CD14-positive monocyte (primary cell): ENCODE measurements at regions not wholly inside any gene's neighbourhood (a gene's known extent, or its start where the extent isn't known, plus 50 kb on each side); places are given as distances from the start of the nearest gene placed in this dataset.

Experiments
- DNase-seq, 3 donors: peaks; one replicate each; pipeline ENCODE4 v3.0.0-alpha.2; 2011 to 2022
- H2AFZ ChIP-seq: 2 replicates; pipeline ENCODE4 v1.6.0; 2012; ENCODE audit warnings: mild to moderate bottlenecking, low read depth, low read length, inconsistent platforms; ENCODE audit not compliant: insufficient read depth, poor library complexity, severe bottlenecking
- H3K27ac ChIP-seq, 2 donors: 1 replicate in 1 of 2; 2 replicates in 1 of 2; pipeline ENCODE4 v1.5.1; 2012 to 2013; ENCODE audit warnings: low read length in 2 of 2, control low read depth in 1 of 2, inconsistent platforms in 1 of 2, low read depth in 1 of 2, mild to moderate bottlenecking in 1 of 2
- H3K27me3 ChIP-seq, 2 donors: one replicate each; pipeline versions ENCODE4 v1.6.0 to v1.6.1; 2011 to 2013; ENCODE audit warnings: low read length in 2 of 2; ENCODE audit not compliant: control insufficient read depth in 2 of 2, insufficient read depth in 2 of 2
- H3K36me3 ChIP-seq, 2 donors: replicated peaks in 1 of 2; 1 replicate in 1 of 2; 2 replicates in 1 of 2; pipeline versions ENCODE4 v1.5.1 to v1.6.1; 2012 to 2013; ENCODE audit warnings: low read length in 2 of 2, control low read depth in 1 of 2, inconsistent platforms in 1 of 2, mild to moderate bottlenecking in 1 of 2; ENCODE audit not compliant: insufficient read depth in 2 of 2, control insufficient read depth in 1 of 2
- H3K4me1 ChIP-seq, 2 donors: 1 replicate in 1 of 2; 2 replicates in 1 of 2; pipeline versions ENCODE4 v1.5.1 to v1.6.1; 2012 to 2013; ENCODE audit warnings: low read length in 2 of 2, control low read depth in 1 of 2, inconsistent platforms in 1 of 2, mild to moderate bottlenecking in 1 of 2, moderate library complexity in 1 of 2; ENCODE audit not compliant: insufficient read depth in 2 of 2, control insufficient read depth in 1 of 2
- H3K4me2 ChIP-seq: replicated peaks from 2 replicates; pipeline ENCODE3; 2012; ENCODE audit warnings: low read length, moderate library complexity, mild to moderate bottlenecking; ENCODE audit not compliant: poor library complexity, severe bottlenecking; ENCODE audit errors: extremely low read depth
- H3K4me3 ChIP-seq, 3 experiments: fragments of 200-600 bp in 1 of 3; sonication (generic) in 1 of 3; replicated peaks in 1 of 3; 1 replicate in 2 of 3; 2 replicates in 1 of 3; pipeline ENCODE4 v1.5.1; 2011 to 2013; ENCODE audit warnings: low read length in 3 of 3, mild to moderate bottlenecking in 3 of 3, control low read depth in 2 of 3, low read depth in 2 of 3, inconsistent platforms in 1 of 3, moderate library complexity in 1 of 3
- H3K79me2 ChIP-seq: 2 replicates; pipeline ENCODE4 v1.6.0; 2012; ENCODE audit warnings: mild to moderate bottlenecking, control low read depth, inconsistent platforms, low read length, moderate library complexity; ENCODE audit not compliant: insufficient read depth
- H3K9ac ChIP-seq: 2 replicates; pipeline ENCODE4 v1.6.0; 2017; ENCODE audit warnings: low read length, mild to moderate bottlenecking; ENCODE audit not compliant: insufficient read depth, poor library complexity, severe bottlenecking
- H3K9me3 ChIP-seq, 2 donors: replicated peaks in 1 of 2; 1 replicate in 1 of 2; 2 replicates in 1 of 2; pipeline versions ENCODE4 v1.5.1 to v1.6.1; 2012 to 2013; ENCODE audit warnings: low read length in 2 of 2, control low read depth in 1 of 2; ENCODE audit not compliant: control insufficient read depth in 1 of 2, insufficient read depth in 1 of 2
- H4K20me1 ChIP-seq: 2 replicates; pipeline ENCODE4 v1.6.0; 2012; ENCODE audit warnings: mild to moderate bottlenecking, low read length, control low read depth, moderate library complexity; ENCODE audit not compliant: insufficient read depth
- H3K27ac Mint-ChIP-seq, 7 donors: one replicate each; pipeline ENCODE4 v1.8.0; 2020; ENCODE audit warnings: mild to moderate bottlenecking in 7 of 7, mixed read lengths in 7 of 7, moderate library complexity in 6 of 7, inconsistent platforms in 2 of 7
- H3K27me3 Mint-ChIP-seq, 3 donors: one replicate each; pipeline ENCODE4 v1.8.0; 2021 to 2022; ENCODE audit warnings: low read depth in 3 of 3, mild to moderate bottlenecking in 3 of 3, mixed read lengths in 3 of 3, moderate library complexity in 3 of 3, inconsistent platforms in 1 of 3
- H3K36me3 Mint-ChIP-seq, 2 donors: one replicate each; pipeline ENCODE4 v1.8.0; 2020; ENCODE audit warnings: mixed read lengths in 2 of 2, inconsistent platforms in 1 of 2, mild to moderate bottlenecking in 1 of 2
- H3K4me1 Mint-ChIP-seq: one replicate; pipeline ENCODE4 v1.8.0; 2020; ENCODE audit warnings: mild to moderate bottlenecking, mixed read lengths
- H3K4me3 Mint-ChIP-seq, 2 donors: one replicate each; pipeline ENCODE4 v1.8.0; 2020; ENCODE audit warnings: mild to moderate bottlenecking in 2 of 2, mixed read lengths in 2 of 2, moderate library complexity in 1 of 2
- H3K9me3 Mint-ChIP-seq, 7 donors: one replicate each; pipeline ENCODE4 v1.8.0; 2020 to 2022; ENCODE audit warnings: mixed read lengths in 7 of 7, mild to moderate bottlenecking in 6 of 7, moderate library complexity in 6 of 7, inconsistent platforms in 2 of 7
- WGBS: methylation state at CpG from one replicate; pipeline ENCODE4 v1.1.5; 2013; ENCODE audit warnings: missing lambda C conversion rate; ENCODE audit not compliant: insufficient coverage; 5-methylcytosine and 5-hydroxymethylcytosine counted together
- intact Hi-C, 2 donors: fragments of 100-400 bp; cut with micrococcal nuclease; formaldehyde crosslinking; loops; one replicate each; pipeline versions ENCODE4 v1.15.0 to v1.15.1; 2023
- TF ChIP-seq, protein P1 (sequence below): fragments of 200-600 bp; IDR thresholded peaks from one replicate; pipeline ENCODE4 v1.8.0; 2022; ENCODE audit warnings: antibody characterized with exemption, mild to moderate bottlenecking

DNA sequence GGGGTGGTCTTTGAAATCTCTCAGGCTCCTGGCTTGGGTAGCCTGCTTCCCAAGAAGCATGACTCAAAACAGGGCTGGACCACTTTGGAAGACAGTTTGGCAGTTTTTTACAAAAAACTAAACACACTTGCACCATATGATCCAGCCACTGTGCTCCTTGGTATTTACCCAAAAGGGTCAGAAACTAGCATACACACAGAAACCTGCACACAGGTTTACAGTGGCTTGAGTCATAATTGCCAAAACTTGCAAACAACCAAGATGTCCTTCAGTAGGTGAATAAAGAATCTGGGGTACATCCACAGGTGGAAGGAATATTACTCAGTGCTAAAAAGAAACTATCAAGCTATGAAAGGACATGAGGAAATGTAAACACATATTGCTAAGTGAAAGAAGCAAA is 323.2 kb upstream of the CDH5 start:
- no peak overlapping the region for H3K27ac ChIP-seq
- peaks cover 0 to 7% of the 10 kb centered on the region in 2 donors for H3K27me3 ChIP-seq
- H3K4me3 ChIP-seq = no peak overlapping the region
- no peaks in the 10 kb centered on the region for H4K20me1 ChIP-seq
- no peaks in the 10 kb centered on the region for H3K4me1 ChIP-seq
- H3K36me3 ChIP-seq = no peaks in the 10 kb centered on the region
- H3K9me3 Mint-ChIP-seq = peaks cover 0 to 2% (median 0%) of the 10 kb centered on the region in 7 donors
- no peaks in the 10 kb centered on the region for H3K4me1 Mint-ChIP-seq
- DNase-seq = no peak
- H2AFZ ChIP-seq = no peak overlapping the region
- peaks cover 4 to 8% (median 7%) of the 10 kb centered on the region in 3 donors for H3K27me3 Mint-ChIP-seq
- no peak overlapping the region for H3K9ac ChIP-seq
- TF ChIP-seq, protein P1, sequence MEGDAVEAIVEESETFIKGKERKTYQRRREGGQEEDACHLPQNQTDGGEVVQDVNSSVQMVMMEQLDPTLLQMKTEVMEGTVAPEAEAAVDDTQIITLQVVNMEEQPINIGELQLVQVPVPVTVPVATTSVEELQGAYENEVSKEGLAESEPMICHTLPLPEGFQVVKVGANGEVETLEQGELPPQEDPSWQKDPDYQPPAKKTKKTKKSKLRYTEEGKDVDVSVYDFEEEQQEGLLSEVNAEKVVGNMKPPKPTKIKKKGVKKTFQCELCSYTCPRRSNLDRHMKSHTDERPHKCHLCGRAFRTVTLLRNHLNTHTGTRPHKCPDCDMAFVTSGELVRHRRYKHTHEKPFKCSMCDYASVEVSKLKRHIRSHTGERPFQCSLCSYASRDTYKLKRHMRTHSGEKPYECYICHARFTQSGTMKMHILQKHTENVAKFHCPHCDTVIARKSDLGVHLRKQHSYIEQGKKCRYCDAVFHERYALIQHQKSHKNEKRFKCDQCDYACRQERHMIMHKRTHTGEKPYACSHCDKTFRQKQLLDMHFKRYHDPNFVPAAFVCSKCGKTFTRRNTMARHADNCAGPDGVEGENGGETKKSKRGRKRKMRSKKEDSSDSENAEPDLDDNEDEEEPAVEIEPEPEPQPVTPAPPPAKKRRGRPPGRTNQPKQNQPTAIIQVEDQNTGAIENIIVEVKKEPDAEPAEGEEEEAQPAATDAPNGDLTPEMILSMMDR = no peak
- H3K27ac Mint-ChIP-seq = no peak overlapping the region
- H3K79me2 ChIP-seq = no peaks in the 10 kb centered on the region
- intact Hi-C loops = no loop called here
- H3K4me3 Mint-ChIP-seq = no peak overlapping the region
- H3K4me2 ChIP-seq = no peak overlapping the region
- no peaks in the 10 kb centered on the region for H3K9me3 ChIP-seq
- no peaks in the 10 kb centered on the region for H3K36me3 Mint-ChIP-seq

DNA sequence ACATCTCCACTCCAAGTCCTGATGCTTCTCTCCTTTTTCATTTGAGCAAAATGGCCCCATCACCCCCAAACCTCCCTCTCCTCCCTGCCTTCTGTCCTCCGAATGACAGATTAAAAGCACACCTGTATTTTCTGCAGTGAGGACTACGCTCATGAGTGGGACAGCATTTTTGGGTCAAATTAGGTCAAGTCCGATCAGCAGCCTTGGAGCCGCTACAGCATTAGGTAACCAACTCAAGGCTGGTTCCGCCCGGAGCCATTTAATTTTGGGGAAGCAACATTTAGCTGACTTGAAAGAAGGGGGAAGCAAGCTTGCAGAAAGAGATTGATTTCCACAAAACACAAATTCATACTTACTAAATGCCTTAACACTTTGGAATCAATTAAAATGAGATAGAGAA is 324.1 kb upstream of the CDH5 start:
- H3K4me3 ChIP-seq = no peak overlapping the region
- no peak for DNase-seq
- no peaks in the 10 kb centered on the region for H3K4me1 ChIP-seq
- no peak overlapping the region for H3K27ac Mint-ChIP-seq
- no peaks in the 10 kb centered on the region for H3K36me3 Mint-ChIP-seq
- H3K27me3 Mint-ChIP-seq = peaks cover 4 to 7% (median 6%) of the 10 kb centered on the region in 3 donors
- intact Hi-C loops = no loop called here
- no peak overlapping the region for H3K9ac ChIP-seq
- TF ChIP-seq, protein P1 = no peak
- H3K9me3 Mint-ChIP-seq = peaks cover 0 to 2% (median 0%) of the 10 kb centered on the region in 7 donors
- no peaks in the 10 kb centered on the region for H3K9me3 ChIP-seq
- WGBS = 83% methylated on average over 1 of the region's 6 CpGs
- H4K20me1 ChIP-seq = no peaks in the 10 kb centered on the region
- H3K4me2 ChIP-seq = no peak overlapping the region
- H3K4me3 Mint-ChIP-seq = no peak overlapping the region
- no peak overlapping the region for H3K27ac ChIP-seq
- H3K79me2 ChIP-seq = no peaks in the 10 kb centered on the region
- H3K36me3 ChIP-seq = no peaks in the 10 kb centered on the region
- no peak overlapping the region for H2AFZ ChIP-seq
- H3K4me1 Mint-ChIP-seq = no peaks in the 10 kb centered on the region
- peaks cover 0 to 5% of the 10 kb centered on the region in 2 donors for H3K27me3 ChIP-seq
